Type B pancreatic cell (in vitro differentiated cells): ENCODE measurements at regions not wholly inside any gene's neighbourhood (a gene's known extent, or its start where the extent isn't known, plus 50 kb on each side); places are given as distances from the start of the nearest gene placed in this dataset.

Experiments
- DNase-seq: peaks from one replicate; pipeline ENCODE4 v3.0.0; 2021; ENCODE audit warnings: mixed read lengths; ENCODE audit not compliant: unreplicated experiment; ENCODE audit errors: extremely low spot score
- H3K27ac Mint-ChIP-seq: 2 replicates; pipeline ENCODE4 v1.8.0; 2021; ENCODE audit warnings: mild to moderate bottlenecking, mixed read lengths
- H3K27me3 Mint-ChIP-seq: 2 replicates; pipeline ENCODE4 v1.8.0; 2021; ENCODE audit warnings: mixed read lengths
- H3K36me3 Mint-ChIP-seq: 2 replicates; pipeline ENCODE4 v1.8.0; 2021; ENCODE audit warnings: mixed read lengths
- H3K4me1 Mint-ChIP-seq: one replicate; pipeline ENCODE4 v1.8.0; 2021; ENCODE audit warnings: mixed read lengths; ENCODE audit not compliant: unreplicated experiment
- H3K4me3 Mint-ChIP-seq: 2 replicates; pipeline ENCODE4 v1.8.0; 2021; ENCODE audit warnings: mild to moderate bottlenecking, mixed read lengths
- H3K9me3 Mint-ChIP-seq: 2 replicates; pipeline ENCODE4 v1.8.0; 2021; ENCODE audit warnings: mixed read lengths
- TF ChIP-seq, protein P1 (sequence below): fragments of 200-600 bp; sonication (generic); conservative IDR thresholded peaks from 2 replicates; pipeline ENCODE4 v1.5.0; 2021; ENCODE audit warnings: antibody characterized with exemption, mild to moderate bottlenecking

DNA sequence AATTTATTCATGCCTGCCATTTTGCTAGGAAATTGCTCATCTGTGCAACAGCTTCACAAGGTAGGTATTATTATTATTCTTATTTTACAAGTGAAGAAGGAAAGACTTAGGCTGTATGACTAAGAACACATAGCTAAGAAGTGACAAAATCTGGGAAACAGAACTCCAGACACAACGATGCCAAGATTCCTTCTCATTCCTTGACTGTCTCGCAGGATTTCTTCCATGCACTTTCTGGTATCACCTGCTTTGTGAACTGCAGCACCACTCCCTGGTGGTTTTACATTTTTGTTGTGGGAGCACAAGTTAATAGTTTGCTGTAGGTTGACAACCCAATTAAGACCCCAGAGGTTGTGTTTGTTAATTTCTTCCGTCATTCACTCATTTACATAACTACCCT lies 188.5 kb downstream of the LACC1 start:
- Mint-ChIP-seq H3K27ac (no peak overlapping the region), H3K27me3 (no peaks in the 10 kb centered on the region), H3K4me1 (peaks cover 16% of the 10 kb centered on the region), H3K9me3 (peaks cover 20% of the 10 kb centered on the region), H3K4me3 (no peak overlapping the region), H3K36me3 (peaks cover 4% of the 10 kb centered on the region)
- TF ChIP-seq, protein P1, sequence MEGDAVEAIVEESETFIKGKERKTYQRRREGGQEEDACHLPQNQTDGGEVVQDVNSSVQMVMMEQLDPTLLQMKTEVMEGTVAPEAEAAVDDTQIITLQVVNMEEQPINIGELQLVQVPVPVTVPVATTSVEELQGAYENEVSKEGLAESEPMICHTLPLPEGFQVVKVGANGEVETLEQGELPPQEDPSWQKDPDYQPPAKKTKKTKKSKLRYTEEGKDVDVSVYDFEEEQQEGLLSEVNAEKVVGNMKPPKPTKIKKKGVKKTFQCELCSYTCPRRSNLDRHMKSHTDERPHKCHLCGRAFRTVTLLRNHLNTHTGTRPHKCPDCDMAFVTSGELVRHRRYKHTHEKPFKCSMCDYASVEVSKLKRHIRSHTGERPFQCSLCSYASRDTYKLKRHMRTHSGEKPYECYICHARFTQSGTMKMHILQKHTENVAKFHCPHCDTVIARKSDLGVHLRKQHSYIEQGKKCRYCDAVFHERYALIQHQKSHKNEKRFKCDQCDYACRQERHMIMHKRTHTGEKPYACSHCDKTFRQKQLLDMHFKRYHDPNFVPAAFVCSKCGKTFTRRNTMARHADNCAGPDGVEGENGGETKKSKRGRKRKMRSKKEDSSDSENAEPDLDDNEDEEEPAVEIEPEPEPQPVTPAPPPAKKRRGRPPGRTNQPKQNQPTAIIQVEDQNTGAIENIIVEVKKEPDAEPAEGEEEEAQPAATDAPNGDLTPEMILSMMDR: no peak
- no peak for DNase-seq

DNA sequence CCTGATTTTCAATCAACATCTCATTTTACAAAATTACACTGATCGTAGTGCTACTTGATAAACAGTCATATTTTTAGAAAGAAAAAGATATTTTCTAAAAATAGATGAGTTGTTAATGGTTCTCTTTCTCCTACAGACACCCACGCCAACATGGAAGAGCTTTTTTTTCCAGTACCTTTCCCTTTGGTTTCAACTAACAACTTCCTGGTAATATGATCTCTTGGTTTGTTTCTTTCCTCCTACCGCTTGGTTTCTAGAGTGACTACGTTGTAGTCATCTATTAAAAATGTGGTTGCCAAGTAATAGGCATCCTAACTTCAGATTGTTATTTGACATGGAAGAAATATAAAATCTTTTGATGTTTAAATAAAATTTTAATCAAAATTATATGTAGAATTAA lies 189.0 kb downstream of the LACC1 start:
- H3K27me3 Mint-ChIP-seq: no peaks in the 10 kb centered on the region
- no peak for DNase-seq
- peaks cover 20% of the 10 kb centered on the region for H3K9me3 Mint-ChIP-seq
- H3K4me3 Mint-ChIP-seq: no peak overlapping the region
- TF ChIP-seq, protein P1: no peak
- peaks cover 16% of the 10 kb centered on the region for H3K4me1 Mint-ChIP-seq
- H3K27ac Mint-ChIP-seq: no peak overlapping the region
- H3K36me3 Mint-ChIP-seq: peaks cover 4% of the 10 kb centered on the region

DNA sequence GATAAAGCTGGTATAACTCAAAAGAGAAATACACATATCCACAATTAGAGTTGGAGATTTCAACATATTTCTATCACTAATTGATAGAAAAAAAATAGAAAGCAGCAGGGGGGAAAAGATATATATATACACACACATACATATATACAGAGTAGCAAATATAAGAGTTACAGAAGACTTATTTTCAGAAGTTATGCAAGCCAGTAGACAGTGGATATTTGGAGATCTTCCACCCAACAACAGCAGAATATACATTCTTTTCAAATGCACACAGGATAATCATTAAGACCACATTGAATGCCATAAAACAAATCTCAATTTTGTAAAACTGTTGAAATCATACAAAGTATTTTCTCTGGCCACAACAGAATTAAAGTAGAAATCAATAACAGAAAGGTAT lies 192.8 kb downstream of the LACC1 start:
- peaks cover 15% of the 10 kb centered on the region for H3K9me3 Mint-ChIP-seq
- H3K27ac Mint-ChIP-seq: no peak overlapping the region
- H3K4me3 Mint-ChIP-seq: no peak overlapping the region
- H3K4me1 Mint-ChIP-seq: peaks cover 11% of the 10 kb centered on the region
- DNase-seq: no peak
- peaks cover 4% of the 10 kb centered on the region for H3K36me3 Mint-ChIP-seq
- no peaks in the 10 kb centered on the region for H3K27me3 Mint-ChIP-seq
- TF ChIP-seq, protein P1: no peak

DNA sequence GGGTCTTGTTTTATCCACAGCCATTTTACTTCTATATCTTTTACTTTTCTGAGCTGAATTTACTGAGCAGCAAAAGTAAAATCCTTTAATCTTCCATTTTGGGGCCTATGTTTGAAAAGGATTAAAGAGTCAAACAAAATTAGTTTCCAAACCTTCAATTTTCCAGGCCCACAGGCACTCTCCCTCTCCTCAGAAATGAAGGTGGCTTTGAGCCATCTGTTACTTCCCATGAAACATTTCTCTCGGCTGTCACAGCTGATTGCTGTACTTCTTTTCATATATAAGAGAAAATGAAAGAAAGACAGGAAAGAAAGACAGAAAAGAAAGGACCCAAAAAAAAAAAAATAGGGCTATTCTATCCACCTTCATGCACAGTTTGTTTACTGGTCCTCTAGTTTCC lies 194.9 kb downstream of the LACC1 start:
- H3K36me3 Mint-ChIP-seq: peaks cover 1% of the 10 kb centered on the region
- peaks cover 6% of the 10 kb centered on the region for H3K27me3 Mint-ChIP-seq
- TF ChIP-seq, protein P1: no peak
- no peak overlapping the region for H3K27ac Mint-ChIP-seq
- DNase-seq: no peak
- peaks cover 5% of the 10 kb centered on the region for H3K9me3 Mint-ChIP-seq
- H3K4me1 Mint-ChIP-seq: no peaks in the 10 kb centered on the region
- H3K4me3 Mint-ChIP-seq: no peak overlapping the region

DNA sequence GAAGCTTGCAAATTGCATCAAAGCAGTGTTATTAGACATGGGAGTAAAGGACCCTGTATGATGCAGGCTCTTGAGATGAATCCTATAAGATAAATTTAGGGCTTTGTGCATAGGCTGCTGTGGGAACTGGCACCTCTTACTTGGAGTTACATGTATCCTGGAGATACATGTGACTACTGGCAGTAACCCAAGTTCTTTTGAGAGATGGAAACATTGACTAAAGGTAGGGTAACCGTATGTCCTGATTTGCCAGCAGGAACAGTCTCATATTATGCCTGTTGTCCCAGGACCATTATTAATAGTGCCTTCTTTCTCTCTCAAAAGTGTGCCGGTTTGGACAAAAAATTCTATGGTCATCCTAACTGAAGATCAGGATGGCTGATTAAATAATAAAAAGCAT lies 195.4 kb downstream of the LACC1 start:
- no peak for DNase-seq
- H3K4me3 Mint-ChIP-seq: no peak overlapping the region
- no peaks in the 10 kb centered on the region for H3K4me1 Mint-ChIP-seq
- TF ChIP-seq, protein P1: no peak
- H3K27ac Mint-ChIP-seq: no peak overlapping the region
- no peaks in the 10 kb centered on the region for H3K36me3 Mint-ChIP-seq
- peaks cover 10% of the 10 kb centered on the region for H3K27me3 Mint-ChIP-seq
- peaks cover 6% of the 10 kb centered on the region for H3K9me3 Mint-ChIP-seq

DNA sequence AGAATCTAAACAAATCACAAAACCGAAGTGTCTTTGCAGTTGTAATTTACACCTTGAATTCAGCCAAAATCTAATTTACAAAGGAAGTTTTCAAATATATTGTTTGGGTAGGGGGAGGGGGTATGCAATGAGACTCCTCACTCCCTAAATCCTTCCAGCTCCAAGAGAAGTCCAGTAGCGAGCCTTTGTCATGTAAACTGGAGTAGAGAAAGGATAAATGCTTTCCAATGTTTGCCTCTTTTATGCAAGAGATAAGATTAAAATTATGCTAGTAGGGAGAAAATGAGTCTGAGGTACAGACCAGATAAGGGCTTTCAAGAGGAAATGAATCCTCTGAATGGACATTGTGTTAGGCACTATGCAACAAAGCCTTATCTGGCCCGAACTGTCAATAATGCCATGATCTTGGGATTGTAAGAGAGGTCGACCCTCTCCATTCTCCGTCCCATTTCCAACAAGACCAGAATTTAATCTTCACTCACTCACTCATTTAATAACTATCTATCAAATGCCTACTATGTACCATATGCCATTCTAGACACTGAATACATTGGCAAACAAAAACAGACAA lies 199.2 kb downstream of the LACC1 start:
- no peak overlapping the region for H3K4me3 Mint-ChIP-seq
- peaks cover 12% of the 10 kb centered on the region for H3K9me3 Mint-ChIP-seq
- H3K27ac Mint-ChIP-seq: no peak overlapping the region
- DNase-seq: no peak
- TF ChIP-seq, protein P1: no peak
- no peaks in the 10 kb centered on the region for H3K36me3 Mint-ChIP-seq
- peaks cover 13% of the 10 kb centered on the region for H3K27me3 Mint-ChIP-seq
- no peaks in the 10 kb centered on the region for H3K4me1 Mint-ChIP-seq
